ENCODE measurements at regions not wholly inside any gene's neighbourhood (a gene's known extent, or its start where the extent isn't known, plus 50 kb on each side); places are given as distances from the start of the nearest gene placed in this dataset.
A peak's percentile ranks its signal among the peaks of the same experiment; 100 is the strongest.
"Not testable (repeated sequence)": the region's sequence is repeated elsewhere in the genome, so short reads cannot be mapped to it uniquely, and the experiment has no call there.

DNA sequence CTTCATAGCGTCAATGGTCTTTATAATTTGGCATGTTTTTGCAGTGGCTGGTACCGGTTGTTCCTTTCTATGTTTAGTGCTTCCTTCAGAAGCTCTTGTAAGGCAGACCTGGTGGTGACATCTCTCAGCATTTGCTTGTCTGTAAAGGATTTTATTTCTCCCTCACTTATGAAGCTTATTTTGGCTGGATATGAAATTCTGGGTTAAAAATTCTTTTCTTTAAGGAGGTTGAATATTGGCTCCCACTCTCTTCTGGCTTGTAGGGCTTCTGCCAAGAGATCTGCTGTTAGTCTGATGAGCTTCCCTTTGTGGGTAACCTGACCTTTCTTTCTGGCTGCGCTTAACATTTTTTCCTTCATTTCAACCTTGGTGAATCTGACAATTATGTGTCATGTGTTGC is 250.0 kb upstream of the CTNNB1 start:
- DNase-seq = not testable (repeated sequence)

DNA sequence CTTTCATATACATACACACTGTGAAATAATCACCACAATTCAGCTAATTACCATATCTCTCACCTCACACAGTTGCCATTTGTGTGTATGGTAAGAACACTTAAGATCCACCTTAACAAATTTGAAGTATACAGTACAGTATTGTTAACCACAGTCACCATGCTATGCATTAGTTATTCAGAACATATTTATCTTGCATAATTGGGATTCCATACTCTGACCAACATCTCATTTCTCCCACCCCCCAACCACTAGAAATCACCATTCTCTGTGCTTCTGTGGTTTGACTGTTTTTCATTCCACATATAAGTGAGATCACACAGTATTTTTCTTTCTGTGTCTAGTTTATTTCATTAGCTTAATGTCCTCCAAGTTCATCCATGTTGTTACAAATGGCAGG is 247.7 kb upstream of the CTNNB1 start:
- DNase-seq = no peak

DNA sequence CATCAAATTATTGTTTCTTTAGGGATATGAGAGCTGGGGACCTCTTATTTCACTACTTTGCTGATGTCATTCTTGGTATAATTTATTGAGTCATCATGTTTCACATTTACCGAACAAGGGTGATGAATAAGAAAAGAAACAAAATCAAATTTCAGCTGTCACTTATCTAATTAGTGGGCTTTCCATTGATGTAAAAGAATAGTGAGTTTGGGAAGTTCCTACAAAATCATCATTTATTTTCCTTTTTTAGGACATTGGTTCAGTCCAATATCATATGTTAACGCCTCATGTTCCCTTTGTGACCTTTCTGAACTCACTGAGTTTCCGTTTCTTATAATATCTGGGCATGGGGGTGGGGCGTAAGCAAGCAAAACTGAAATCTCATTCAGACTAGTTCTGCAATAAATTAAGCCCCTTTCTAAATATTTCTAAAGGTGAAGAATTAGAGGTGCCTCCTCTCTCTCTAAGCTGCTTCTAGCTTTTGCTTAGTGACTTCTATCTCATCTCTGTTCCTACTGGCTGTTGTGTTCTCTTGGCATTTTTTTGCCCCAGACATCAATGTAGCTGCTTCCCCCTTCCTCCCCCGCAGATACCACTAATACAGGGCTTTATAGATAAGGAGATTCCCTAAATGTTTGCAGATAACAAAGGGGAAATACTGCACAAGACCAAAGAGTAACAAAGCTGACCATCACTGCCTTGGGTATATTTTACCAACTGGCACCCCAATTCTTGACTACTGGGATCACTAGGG is 238.0 kb upstream of the CTNNB1 start:
- no peak for DNase-seq

DNA sequence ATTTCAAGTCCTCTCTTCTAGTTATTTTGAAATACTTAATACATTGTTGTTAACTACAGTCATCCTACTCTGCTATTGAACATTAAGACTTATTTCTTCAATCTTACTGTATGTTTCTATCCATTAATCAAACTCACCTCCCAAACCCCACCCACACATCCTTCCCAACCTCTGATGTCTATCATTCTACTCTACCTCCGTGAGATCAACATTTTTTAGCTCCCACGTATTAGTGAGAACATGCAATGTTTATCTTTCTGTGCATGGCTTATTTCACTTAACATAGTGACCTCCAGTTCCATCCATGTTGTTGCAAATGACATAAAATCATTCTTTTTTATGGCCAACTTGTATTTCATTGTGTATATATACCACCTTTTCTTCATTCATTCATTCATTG is 236.6 kb upstream of the CTNNB1 start:
- DNase-seq = no peak

DNA sequence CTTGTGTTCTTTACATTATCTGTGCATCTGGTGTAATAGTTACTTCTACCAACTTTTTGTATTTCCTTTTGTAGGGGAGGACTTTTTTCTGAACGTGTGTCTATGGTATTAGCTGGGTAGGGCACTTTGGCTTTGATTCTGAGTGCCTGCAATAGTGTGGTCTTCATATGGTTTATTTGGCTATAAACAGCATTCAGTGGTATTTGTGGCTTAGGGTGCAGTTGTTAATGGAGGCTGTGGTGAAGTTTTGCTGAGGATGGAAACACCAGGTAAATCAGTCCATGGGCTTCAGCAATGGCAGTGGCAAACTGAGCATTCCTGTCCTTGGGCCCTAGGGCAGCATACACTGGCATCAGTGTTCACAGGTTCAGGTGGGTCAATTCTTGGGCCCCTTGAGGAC is 230.6 kb upstream of the CTNNB1 start:
- no peak for DNase-seq

DNA sequence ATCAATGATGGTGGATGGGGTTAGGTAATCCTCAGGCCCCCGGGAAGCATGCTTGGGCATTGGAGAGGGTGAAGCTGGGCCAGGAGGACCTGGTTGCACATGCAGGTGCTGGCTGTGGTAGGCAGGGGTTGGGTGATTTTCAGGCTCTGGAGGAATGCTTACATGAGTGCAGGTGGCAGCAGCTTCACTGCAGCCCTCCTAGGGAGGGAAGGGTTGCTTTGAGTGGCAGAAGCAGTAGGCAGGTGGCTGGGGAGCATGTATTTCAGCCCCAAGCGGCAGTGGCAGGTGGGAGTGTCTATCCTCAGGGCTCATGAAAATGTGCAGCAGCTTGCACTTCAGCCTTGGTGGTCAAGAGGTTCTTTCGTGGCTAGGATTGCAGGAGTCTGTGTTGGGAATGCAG is 230.0 kb upstream of the CTNNB1 start:
- no peak for DNase-seq

DNA sequence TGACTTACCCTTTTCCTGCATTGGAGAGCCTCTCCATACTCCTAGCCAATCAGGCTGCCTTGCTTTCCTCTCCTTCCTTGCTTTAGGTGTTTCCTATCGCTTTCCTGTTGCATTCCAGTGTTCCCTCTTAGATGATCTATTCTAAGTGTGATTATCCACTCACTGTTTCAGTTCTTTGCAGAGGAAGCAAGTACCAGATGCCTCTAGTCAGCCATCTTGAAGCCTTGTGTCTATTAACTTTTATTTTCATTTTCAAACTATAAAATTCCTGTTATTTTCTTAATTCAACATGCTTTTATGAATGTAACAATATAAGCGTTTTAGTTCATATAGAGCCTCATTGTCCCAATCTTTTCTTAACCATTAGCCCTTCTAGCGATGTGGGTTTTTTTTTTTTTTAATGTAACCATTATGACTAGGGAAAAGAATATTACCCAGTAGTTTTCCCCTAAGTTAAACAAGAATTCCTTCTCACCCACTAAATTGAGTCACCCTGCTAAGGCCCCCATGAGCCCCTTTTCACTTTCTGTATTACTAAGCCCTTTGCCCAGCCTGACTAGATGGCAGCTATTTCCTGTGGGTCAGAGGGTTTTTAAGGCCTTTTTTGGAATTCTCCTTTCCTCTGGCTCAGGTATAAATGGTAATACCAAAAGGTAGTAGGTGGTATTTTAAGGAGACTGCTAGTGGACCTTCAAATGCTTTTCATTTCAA is 229.4 kb upstream of the CTNNB1 start:
- DNase-seq = no peak

DNA sequence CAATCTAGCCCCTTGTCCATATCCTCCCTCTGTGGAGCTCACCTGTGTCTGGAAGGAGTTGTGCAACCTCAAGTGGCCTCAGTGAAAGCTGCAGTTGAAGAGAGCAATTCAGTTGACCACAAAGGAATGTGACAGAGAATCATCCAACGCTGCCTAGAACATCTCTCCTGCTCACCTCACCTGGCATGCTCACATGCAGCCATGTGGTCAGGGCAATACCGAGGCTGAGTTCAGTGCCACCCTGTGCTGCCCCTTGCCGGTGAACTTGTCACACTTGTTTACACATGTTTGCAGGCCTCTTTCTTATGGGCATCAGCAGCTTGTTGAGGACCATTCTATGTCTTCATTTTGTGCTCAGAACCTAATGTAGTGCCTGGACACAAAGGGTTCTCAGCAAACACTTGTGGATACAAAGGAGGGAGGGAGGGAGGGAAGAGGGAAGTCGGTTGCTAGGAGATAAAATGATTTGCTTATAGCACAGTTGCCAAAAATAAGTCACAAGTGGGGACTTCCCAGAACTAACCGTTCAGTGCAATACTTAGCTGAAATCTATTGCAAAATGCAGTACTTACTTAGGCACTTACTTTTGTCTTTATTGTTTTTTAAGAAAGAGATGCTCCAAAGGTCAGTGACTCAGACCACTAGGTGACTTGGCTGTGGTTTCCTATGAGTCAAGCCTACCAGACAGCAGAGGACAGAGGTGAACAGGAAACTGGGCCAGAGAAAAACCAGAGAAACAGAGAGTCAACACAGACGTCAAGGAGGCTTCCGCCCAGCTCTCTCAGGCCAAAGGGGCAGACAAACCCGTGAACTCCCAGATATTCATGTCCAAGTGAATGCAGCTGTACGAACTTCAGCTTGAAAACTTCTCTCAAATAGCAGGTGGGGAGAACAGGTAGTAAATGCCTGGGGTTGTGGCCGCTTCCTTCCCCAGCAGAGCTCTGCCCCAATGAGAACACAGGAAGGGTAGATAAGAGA is 227.8 kb upstream of the CTNNB1 start:
- peak; percentile 21 for DNase-seq

DNA sequence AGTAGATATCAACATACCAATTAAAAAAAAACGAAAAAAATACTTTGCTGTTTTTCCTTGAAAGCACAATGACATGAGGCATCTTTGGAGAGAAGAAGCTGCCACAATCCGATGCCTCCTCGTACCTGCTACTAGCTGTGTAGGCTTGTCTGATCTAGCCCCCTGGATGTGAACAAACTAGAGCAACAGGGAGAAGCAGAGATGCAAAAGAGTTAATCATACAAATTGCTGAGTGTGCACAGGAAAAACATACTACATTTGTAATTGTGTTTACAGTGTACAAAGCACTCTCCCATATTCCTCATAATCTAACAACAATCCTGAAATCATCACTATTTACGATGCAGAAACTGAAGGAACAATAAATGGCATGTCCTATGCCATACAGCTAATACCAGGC is 227.0 kb upstream of the CTNNB1 start:
- DNase-seq = no peak

DNA sequence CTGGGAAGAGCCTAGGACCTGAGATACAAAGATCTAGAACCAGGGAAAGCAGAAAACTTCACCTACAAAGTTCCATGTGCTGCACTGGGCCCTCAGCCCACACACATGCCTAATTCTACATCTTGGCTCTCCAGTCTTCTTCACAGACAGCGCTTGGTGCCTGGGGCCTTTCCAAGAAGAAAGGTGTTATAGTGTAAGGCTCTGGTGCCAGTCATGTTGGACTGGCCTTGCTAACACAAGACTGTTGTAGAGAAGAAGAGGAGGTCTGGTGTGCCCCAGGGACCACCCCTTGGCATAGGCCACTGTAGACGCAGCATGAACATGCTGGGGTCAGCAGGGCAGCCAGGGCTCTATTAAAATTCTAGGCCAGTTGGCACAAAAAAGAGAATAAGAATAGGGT is 226.2 kb upstream of the CTNNB1 start:
- no peak for DNase-seq

DNA sequence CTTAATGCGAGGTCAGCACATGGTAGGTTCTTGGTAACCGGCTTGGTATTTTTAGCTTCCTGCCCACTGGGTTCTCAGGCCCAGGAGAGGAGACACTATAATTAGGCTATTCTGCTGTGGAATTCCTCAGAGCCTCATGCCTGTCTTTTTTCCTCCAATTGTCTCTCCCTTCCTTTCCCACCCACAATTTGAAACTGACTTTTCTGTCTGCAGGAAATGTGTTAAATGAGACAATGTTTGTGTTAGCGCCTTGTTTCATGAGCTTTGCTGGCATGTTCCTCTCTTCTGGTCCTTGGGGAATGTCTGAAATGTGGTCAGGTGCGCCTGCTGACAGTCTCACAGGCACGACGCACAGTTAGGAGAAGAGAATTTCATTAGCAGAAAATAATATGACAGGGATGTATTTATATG is 223.6 kb upstream of the CTNNB1 start:
- no peak for DNase-seq

DNA sequence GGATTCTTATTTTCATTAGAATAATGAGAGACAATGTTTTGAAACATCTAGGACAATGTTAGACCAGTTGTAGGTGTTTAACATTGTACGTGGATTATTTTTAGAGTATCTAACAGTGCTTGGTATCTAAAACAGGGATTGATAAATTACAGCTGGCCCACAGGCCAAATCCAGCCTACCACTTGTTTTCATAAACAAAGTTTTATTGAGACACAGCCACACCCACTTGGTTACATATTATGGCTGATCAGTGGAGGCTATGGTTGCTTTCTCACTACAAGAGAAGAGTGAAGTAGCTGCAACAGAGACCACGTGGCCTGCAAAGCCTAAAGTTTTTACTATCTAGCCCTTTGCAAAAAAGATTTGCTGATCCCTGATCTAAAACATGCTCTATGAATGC is 223.1 kb upstream of the CTNNB1 start:
- no peak for DNase-seq

DNA sequence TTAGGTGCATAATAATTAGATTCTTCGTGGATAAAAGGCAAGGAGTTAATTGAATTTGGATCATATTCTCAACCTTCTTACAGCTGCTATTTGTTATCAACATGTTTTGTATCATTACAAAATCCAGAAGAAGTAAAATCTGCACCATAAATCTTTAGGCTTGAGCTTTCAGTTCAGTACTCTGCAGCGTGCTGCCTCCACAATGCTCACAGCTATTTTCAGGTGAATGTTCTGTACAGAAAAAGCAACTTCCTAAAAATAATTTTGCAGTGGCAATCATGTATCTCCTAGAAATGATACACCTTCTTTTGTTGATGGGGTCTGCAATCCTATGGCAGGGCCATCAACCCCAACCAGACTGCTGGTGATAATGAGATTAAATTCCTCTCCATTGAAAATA is 220.9 kb upstream of the CTNNB1 start:
- DNase-seq = no peak

DNA sequence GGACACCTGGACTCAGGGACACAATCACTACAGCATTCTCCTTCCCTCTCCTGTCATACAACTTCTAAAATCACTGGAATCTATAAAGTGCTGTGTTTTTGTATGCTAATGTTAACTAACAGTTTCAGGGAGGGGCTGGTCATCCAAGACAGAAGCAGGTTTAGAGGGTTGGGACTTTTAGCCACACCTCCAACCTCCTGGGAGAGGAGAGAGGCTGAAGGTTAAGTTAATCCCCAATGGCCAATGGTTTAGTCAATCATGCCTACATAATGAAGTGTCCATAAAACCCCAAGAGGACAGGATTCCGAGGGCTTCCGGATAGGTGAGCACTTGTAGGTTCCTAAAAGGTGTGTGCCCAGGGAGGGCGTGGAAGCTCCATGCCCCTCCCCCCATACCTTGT is 219.3 kb upstream of the CTNNB1 start:
- no peak for DNase-seq

DNA sequence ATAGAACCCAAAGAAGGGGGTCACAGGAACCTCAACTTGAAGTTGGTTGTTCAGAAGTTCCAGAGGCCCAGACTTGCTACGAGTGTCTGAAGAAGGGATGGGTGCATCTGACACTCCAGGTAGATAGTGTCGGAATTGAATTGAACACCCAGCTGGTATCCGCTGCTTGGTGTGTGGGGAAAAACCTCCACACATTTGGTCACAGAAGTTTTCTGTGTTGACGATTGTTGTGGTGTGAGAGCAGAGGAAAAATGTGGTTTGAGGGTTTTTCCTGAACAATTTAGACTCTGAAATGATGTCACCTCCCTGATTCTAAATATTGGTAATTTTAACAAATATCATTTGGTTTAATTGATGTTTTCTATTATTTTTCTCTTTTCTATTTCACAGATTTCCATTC is 218.8 kb upstream of the CTNNB1 start:
- DNase-seq = no peak

DNA sequence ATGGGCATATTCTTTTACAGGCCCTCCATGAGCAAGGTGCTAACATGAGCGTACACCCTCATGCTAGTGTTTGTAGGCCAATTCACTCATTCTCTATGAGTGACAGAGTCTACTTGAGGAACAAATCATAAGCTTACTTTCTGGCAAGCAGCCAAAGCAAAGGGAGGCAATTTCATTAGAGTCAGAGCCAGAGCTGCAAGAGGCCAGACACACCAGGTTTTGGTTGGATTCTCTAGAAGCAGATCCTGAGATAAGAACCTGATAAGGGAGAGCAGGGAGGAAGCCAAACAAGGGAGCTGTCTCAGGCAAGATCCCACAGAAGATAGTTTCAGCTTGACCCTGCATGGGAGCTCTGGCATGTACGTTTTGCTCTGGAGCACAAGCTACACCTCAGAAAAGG is 214.1 kb upstream of the CTNNB1 start:
- DNase-seq = no peak

DNA sequence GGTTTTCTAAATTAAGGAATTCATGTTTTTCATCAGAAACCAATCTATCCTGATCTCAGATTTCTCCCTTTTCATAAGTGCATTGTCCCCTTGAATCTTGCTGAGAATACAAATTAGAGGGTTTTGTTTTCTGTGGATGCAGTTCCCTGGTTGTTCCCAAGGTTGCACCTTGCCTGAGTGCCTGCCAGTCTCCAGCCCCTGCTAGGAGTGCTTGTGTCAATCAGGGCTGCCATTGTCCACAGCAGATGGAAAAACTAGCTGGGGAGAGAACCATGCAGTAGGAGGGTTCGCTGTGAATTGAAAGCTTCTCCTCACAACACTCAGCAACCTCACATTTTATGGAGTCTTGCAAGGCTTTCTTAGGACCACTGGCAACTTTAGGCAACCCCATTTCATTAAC is 210.8 kb upstream of the CTNNB1 start:
- no peak for DNase-seq

DNA sequence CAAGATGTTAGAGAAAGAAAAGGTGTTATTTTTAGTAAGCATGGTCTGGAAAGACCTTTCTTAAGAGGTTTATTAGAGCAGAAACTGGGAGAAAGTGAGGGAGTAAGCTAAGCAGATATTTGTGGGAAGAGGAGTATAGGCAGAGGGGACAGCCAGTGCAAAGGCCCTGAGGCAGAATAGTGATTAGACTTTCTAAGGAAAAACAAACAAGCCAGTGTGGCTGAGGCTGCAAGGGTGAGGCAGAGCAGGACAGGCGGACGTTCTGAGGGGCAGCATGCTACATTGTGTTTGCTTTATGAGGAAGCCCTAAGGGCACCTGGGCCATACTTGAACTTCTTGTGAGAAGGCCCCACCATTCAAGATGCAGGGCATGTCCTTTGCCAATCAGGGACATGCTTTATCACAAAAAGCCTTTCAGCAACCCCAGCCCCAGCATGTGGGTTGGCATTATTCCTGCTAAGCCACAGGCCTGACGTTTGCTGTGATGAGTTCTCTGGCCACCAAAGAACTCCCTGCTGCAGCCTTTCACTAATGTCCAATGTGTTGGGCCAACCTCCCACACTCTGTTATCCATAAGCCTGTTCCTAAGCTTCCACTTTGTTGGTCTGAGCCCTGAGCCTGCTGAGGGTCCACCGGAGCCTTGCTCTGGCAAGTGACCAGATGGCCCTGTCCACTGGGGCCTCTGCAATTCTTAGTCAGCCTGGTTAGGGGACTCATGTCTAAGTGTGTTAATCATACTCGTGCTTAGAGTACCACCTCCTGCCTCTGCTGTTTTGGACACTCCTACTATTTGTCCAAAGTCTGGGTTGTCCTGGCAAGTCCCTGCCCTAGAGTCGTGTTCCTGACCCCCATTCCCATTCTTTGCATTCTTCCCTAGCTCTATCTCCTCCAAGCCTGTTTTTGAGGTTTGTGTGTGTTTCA is 209.9 kb upstream of the CTNNB1 start:
- no peak for DNase-seq

DNA sequence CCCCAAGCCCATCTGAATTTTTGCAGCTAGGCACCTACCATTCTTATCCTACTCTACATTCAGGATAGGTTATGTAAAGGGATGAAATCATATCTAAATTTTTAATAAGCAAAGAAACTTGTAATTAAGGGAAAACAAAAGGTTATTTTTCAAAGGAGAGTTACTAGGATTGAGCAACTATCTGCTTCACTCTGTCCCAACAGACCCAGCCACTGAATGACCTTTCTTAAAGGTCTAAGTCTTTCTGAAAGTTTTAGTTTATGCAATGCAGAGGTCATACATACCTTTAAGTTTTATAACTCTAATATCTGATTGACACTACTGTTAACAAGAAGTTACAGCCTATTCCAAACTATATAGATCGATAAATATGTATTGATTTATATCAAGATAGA is 209.2 kb upstream of the CTNNB1 start:
- DNase-seq = no peak

DNA sequence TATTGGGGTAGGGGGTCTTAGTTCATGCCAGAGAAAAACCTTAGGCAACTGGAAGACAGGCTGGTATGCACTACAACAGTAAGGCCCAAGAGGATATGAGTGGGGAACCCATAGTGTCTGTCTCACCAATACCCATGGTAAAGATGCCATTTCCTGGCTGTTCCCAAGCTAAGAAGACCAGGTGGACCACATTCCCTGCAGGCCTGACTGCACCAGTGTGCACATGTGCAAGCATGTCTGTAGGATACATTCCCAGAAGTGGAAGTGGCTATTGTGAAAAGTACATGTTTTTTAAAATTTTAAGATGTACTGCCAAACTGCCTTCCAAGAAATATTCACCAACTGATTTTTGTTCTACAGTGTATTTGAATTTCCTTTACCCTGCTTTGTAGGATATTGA is 207.3 kb upstream of the CTNNB1 start:
- DNase-seq = no peak

DNA sequence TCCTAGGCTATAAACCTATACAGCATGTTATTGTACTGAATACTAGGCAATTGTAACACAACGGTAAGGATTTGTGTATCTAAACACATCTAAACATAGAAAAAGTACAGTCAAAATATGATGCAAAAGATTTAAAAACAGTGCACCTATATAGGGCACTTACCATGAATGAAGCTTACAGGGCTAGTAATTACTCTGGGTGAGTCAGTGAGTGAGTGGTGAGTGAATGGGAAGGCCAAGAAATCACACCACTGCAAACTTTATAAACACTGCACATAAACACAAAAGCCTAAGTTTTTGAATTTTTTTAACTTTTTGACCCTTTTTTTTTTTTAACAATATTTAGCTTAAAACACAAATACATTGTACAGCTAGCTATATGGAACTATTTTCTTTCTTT is 204.7 kb upstream of the CTNNB1 start:
- DNase-seq = no peak

DNA sequence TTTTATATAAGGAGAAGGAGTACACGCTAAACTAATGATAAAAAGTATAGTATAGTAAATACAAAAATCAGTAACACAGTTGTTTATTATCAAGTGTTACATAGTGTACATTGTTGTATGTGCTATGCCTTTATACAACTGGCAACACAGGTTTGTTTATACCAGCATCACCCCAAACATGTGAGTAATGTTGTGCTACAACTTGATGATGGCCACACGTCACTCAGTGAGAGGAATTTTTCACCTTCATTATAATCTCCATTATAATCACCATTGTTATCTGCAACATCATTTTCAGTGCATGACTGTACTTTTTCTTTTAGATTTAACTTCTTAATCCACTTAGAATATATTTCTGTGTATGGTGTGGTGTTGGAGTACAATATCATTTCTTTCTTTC is 204.0 kb upstream of the CTNNB1 start:
- no peak for DNase-seq
